H1 (cell line): ENCODE measurements at regions not wholly inside any gene's neighbourhood (a gene's known extent, or its start where the extent isn't known, plus 50 kb on each side); places are given as distances from the start of the nearest gene placed in this dataset.

Experiments
- CTCF ChIA-PET: fragments of 300-600 bp; sonication (Branson Sonifier 250); formaldehyde crosslinking; loops from one replicate; lab custom pipeline; 2021; ENCODE audit not compliant: partially characterized antibody; lab: Charles Lee
- POLR2A ChIA-PET: fragments of 300-600 bp; sonication (Branson Sonifier 250); formaldehyde crosslinking; loops from one replicate; lab custom pipeline; 2021; ENCODE audit warnings: inconsistent platforms; ENCODE audit not compliant: partially characterized antibody; lab: Charles Lee
- DNase-seq, 2 experiments: peaks; one replicate each; pipeline versions ENCODE4 v3.0.0 to v3.0.0-alpha.2; 2010 to 2022; ENCODE audit warnings: low spot score in 2 of 2, low read depth in 1 of 2, mixed read lengths in 1 of 2
- FAIRE-seq: peaks from 2 replicates; lab custom pipeline; 2011; peaks lifted over from hg19 to GRCh38; lab: Jason Lieb, UNC
- H2AFZ ChIP-seq: 2 replicates; pipeline ENCODE4 v1.8.1; 2012; ENCODE audit warnings: low read length, inconsistent platforms
- H2AK5ac ChIP-seq: 2 replicates; pipeline ENCODE4 v1.6.1; 2013; ENCODE audit warnings: low read depth, low read length
- H2BK120ac ChIP-seq: replicated peaks from 2 replicates; pipeline ENCODE3; 2013; ENCODE audit warnings: low read depth, low read length, inconsistent platforms
- H2BK12ac ChIP-seq: 2 replicates; pipeline ENCODE4 v1.6.1; 2013; ENCODE audit warnings: low read depth, low read length
- H2BK15ac ChIP-seq: 2 replicates; pipeline ENCODE4 v1.6.1; 2013; ENCODE audit warnings: low read length
- H2BK20ac ChIP-seq: 2 replicates; pipeline ENCODE4 v1.6.1; 2013; ENCODE audit warnings: low read length
- H2BK5ac ChIP-seq: 2 replicates; pipeline ENCODE4 v1.6.1; 2013; ENCODE audit warnings: low read depth, low read length
- H3K14ac ChIP-seq: 2 replicates; pipeline ENCODE4 v1.6.1; 2013; ENCODE audit warnings: inconsistent platforms; ENCODE audit not compliant: insufficient read length
- H3K18ac ChIP-seq: 2 replicates; pipeline ENCODE4 v1.6.1; 2013; ENCODE audit warnings: low read length; ENCODE audit errors: extremely low read depth
- H3K23ac ChIP-seq: 2 replicates; pipeline ENCODE4 v1.6.1; 2013; ENCODE audit warnings: inconsistent platforms; ENCODE audit not compliant: insufficient read length
- H3K23me2 ChIP-seq: 2 replicates; pipeline ENCODE4 v1.6.1; 2013; ENCODE audit warnings: low read depth, low read length
- H3K27ac ChIP-seq: 2 replicates; pipeline ENCODE4 v1.6.1; 2011; ENCODE audit warnings: low read depth, low read length, inconsistent platforms
- H3K27me3 ChIP-seq, 4 experiments: replicated peaks in 1 of 4; 1 replicate in 1 of 4; 2 replicates in 3 of 4; pipeline versions ENCODE4 v1.6.1 to v1.8.1; 2011 to 2013; ENCODE audit warnings: low read length in 3 of 4, mild to moderate bottlenecking in 3 of 4, inconsistent platforms in 2 of 4, mixed read lengths in 2 of 4, moderate library complexity in 1 of 4; ENCODE audit not compliant: control insufficient read depth in 3 of 4, insufficient read depth in 3 of 4; ENCODE audit errors: extremely low read depth in 1 of 4
- H3K36me3 ChIP-seq, 4 experiments: 2 replicates each; pipeline versions ENCODE4 v1.6.1 to v1.8.1; 2011 to 2013; ENCODE audit warnings: mild to moderate bottlenecking in 4 of 4, low read length in 3 of 4, moderate library complexity in 2 of 4, control low read depth in 1 of 4, inconsistent platforms in 1 of 4; ENCODE audit not compliant: insufficient read depth in 4 of 4, control insufficient read depth in 2 of 4
- H3K4ac ChIP-seq: replicated peaks from 2 replicates; pipeline ENCODE3; 2013; ENCODE audit warnings: low read length, low read depth, mixed read lengths, inconsistent platforms; ENCODE audit not compliant: insufficient read length
- H3K4me1 ChIP-seq, 4 experiments: replicated peaks in 1 of 4; 1 replicate in 1 of 4; 2 replicates in 3 of 4; pipeline versions ENCODE4 v1.6.1 to v1.8.1; 2011 to 2013; ENCODE audit warnings: low read length in 3 of 4, inconsistent platforms in 2 of 4, mixed read lengths in 1 of 4; ENCODE audit not compliant: insufficient read depth in 4 of 4, control insufficient read depth in 3 of 4
- H3K4me2 ChIP-seq, 2 experiments: 2 replicates each; pipeline versions ENCODE4 v1.6.1 to v1.8.1; 2011 to 2013; ENCODE audit warnings: low read depth in 2 of 2, low read length in 2 of 2, control low read depth in 1 of 2, inconsistent platforms in 1 of 2, mild to moderate bottlenecking in 1 of 2; ENCODE audit not compliant: insufficient read depth in 1 of 2
- H3K4me3 ChIP-seq, 4 experiments: fragments of 200-600, 300-600 bp in 1 of 4; sonication (generic), shearing (Covaris generic), sonication (Bioruptor Twin) in 1 of 4; 2 replicates each; pipeline versions ENCODE4 v1.5.1 to v1.8.1; 2011 to 2016; ENCODE audit warnings: low read length in 4 of 4, low read depth in 3 of 4, control low read depth in 2 of 4, inconsistent platforms in 2 of 4, mild to moderate bottlenecking in 2 of 4, mixed read lengths in 1 of 4, moderate library complexity in 1 of 4; ENCODE audit not compliant: insufficient read depth in 2 of 4; ENCODE audit errors: extremely low read depth in 1 of 4
- H3K56ac ChIP-seq: replicated peaks from 2 replicates; pipeline ENCODE3; 2013; ENCODE audit warnings: low read depth, mild to moderate bottlenecking, mixed read lengths, low read length, inconsistent platforms; ENCODE audit not compliant: insufficient read length
- H3K79me1 ChIP-seq: 2 replicates; pipeline ENCODE4 v1.6.1; 2013; ENCODE audit warnings: low read depth, low read length, control low read depth
- H3K79me2 ChIP-seq, 2 experiments: 2 replicates each; pipeline versions ENCODE4 v1.6.1 to v1.8.1; 2012 to 2013; ENCODE audit warnings: low read length in 2 of 2, mild to moderate bottlenecking in 2 of 2, inconsistent platforms in 1 of 2; ENCODE audit not compliant: insufficient read depth in 2 of 2, control insufficient read depth in 1 of 2
- H3K9ac ChIP-seq, 4 experiments: replicated peaks in 1 of 4; 1 replicate in 1 of 4; 2 replicates in 3 of 4; pipeline versions ENCODE4 v1.6.1 to v1.8.1; 2011 to 2013; ENCODE audit warnings: low read depth in 3 of 4, low read length in 3 of 4, control low read depth in 2 of 4, mild to moderate bottlenecking in 2 of 4, moderate library complexity in 2 of 4, inconsistent platforms in 1 of 4; ENCODE audit errors: extremely low read depth in 1 of 4
- H3K9me3 ChIP-seq, 2 experiments: 2 replicates each; pipeline versions ENCODE4 v1.6.1 to v1.8.1; 2012 to 2013; ENCODE audit warnings: mild to moderate bottlenecking in 2 of 2, moderate library complexity in 2 of 2, control low read depth in 1 of 2, inconsistent platforms in 1 of 2, low read depth in 1 of 2, low read length in 1 of 2, mixed read lengths in 1 of 2; ENCODE audit not compliant: insufficient read depth in 2 of 2
- H4K20me1 ChIP-seq, 2 experiments: replicated peaks in 1 of 2; 2 replicates each; pipeline versions ENCODE3 to v1.8.1; 2011 to 2013; ENCODE audit warnings: inconsistent platforms in 2 of 2, low read length in 2 of 2, mild to moderate bottlenecking in 1 of 2; ENCODE audit not compliant: insufficient read depth in 2 of 2, control insufficient read depth in 1 of 2
- H4K5ac ChIP-seq: 2 replicates; pipeline ENCODE4 v1.6.1; 2013; ENCODE audit warnings: low read length, low read depth, mixed read lengths, inconsistent platforms; ENCODE audit not compliant: insufficient read length
- H4K8ac ChIP-seq: 2 replicates; pipeline ENCODE4 v1.8.0; 2013; ENCODE audit warnings: mild to moderate bottlenecking, moderate library complexity, low read length, inconsistent platforms; ENCODE audit not compliant: insufficient read depth; ENCODE audit errors: extremely low read depth
- H4K91ac ChIP-seq: replicated peaks from 2 replicates; pipeline ENCODE3; 2013; ENCODE audit warnings: low read length, mixed read lengths, inconsistent platforms; ENCODE audit not compliant: insufficient read length
- CHD1 ChIP-seq: IDR thresholded peaks from 2 replicates; pipeline ENCODE4 v1.6.1; 2012; ENCODE audit warnings: low read depth, low read length, improper control_type of control experiment
- KDM5A ChIP-seq: fragments of 200-600 bp; IDR thresholded peaks from 2 replicates; pipeline ENCODE4 v1.7.1; 2012; ENCODE audit warnings: mild to moderate bottlenecking, low read length, inconsistent platforms, mixed read lengths
- MAFK ChIP-seq: IDR thresholded peaks from 2 replicates; pipeline ENCODE4 v1.6.1; 2012; ENCODE audit warnings: low read depth, mild to moderate bottlenecking, improper control_type of control experiment, low read length
- NRF1 ChIP-seq: IDR thresholded peaks from 2 replicates; pipeline ENCODE4 v1.6.1; 2011; ENCODE audit warnings: mild to moderate bottlenecking, low read depth, low read length, improper control_type of control experiment
- RXRA ChIP-seq: IDR thresholded peaks from 2 replicates; pipeline ENCODE4 v1.6.1; 2011; ENCODE audit warnings: low read depth, mild to moderate bottlenecking, low read length, moderate library complexity; ENCODE audit not compliant: insufficient read depth
- TAF1 ChIP-seq: IDR thresholded peaks from 2 replicates; pipeline ENCODE4 v1.6.1; 2011; ENCODE audit warnings: mild to moderate bottlenecking, low read depth, low read length
- WGBS, 2 experiments: shearing (Covaris generic) in 1 of 2; methylation state at CpG; one replicate each; pipeline versions ENCODE4 v1.1.6 to v1.1.7; 2013 to 2015; ENCODE audit warnings: low lambda C conversion rate in 2 of 2, mixed read lengths in 2 of 2, inconsistent platforms in 1 of 2, low coverage in 1 of 2, missing lambda C conversion rate in 1 of 2; ENCODE audit not compliant: insufficient replicate concordance in 2 of 2, insufficient coverage in 1 of 2, insufficient read length in 1 of 2; ENCODE audit errors: extremely low coverage in 1 of 2, missing lambda C conversion rate in 1 of 2; 5-methylcytosine and 5-hydroxymethylcytosine counted together

GRCh38 chr3:146770881-146771280, 165.7 kb upstream of the PLSCR5 start:
- H3K36me3 ChIP-seq, result no peaks in the 10 kb centered on the region
- H2BK5ac ChIP-seq, result no peak overlapping the region
- H2AK5ac ChIP-seq, result no peak overlapping the region
- no peaks in the 10 kb centered on the region for H3K79me1 ChIP-seq
- no peak overlapping the region for H2BK15ac ChIP-seq
- H4K91ac ChIP-seq, result no peak overlapping the region
- H3K4ac ChIP-seq, result no peak overlapping the region
- no peak overlapping the region for H2BK12ac ChIP-seq
- no peak overlapping the region for H3K14ac ChIP-seq
- no peaks in the 10 kb centered on the region for H4K20me1 ChIP-seq
- ChIA-PET CTCF (no interaction called here), POLR2A (no interaction called here)
- DNase-seq (no peak), FAIRE-seq (no peak)
- no peaks in the 10 kb centered on the region for H3K23me2 ChIP-seq
- H3K4me3 ChIP-seq, result no peak overlapping the region
- H3K79me2 ChIP-seq, result no peaks in the 10 kb centered on the region
- no peak overlapping the region for H3K56ac ChIP-seq
- no peak overlapping the region for H2BK120ac ChIP-seq
- H3K27ac ChIP-seq, result no peak overlapping the region
- H3K23ac ChIP-seq, result no peak overlapping the region
- H2BK20ac ChIP-seq, result no peak overlapping the region
- no peaks in the 10 kb centered on the region for H3K4me1 ChIP-seq
- H2AFZ ChIP-seq, result no peak overlapping the region
- H3K9me3 ChIP-seq, result peaks cover 2 to 9% of the 10 kb centered on the region in 2 experiments; a peak in 2 of 4 replicates
- H3K18ac ChIP-seq, result no peak overlapping the region
- no peaks in the 10 kb centered on the region for H3K27me3 ChIP-seq
- no peak overlapping the region for H3K9ac ChIP-seq
- no peak overlapping the region for H4K5ac ChIP-seq
- no peak overlapping the region for H4K8ac ChIP-seq
- whole genome bisulfite sequencing, 2 experiments, result 75% methylated on average over 1 of the region's 1 CpG; no CpG with 5 or more reads in 1 of the 2 experiments
- no peak overlapping the region for H3K4me2 ChIP-seq
- TF ChIP-seq TAF1 (no peak), NRF1 (no peak), CHD1 (no peak), RXRA (no peak), MAFK (no peak), KDM5A (no peak)
